PC-3 (cell line): ENCODE measurements at regions not wholly inside any gene's neighbourhood (a gene's known extent, or its start where the extent isn't known, plus 50 kb on each side); places are given as distances from the start of the nearest gene placed in this dataset.

Experiments
- CTCF ChIP-seq: fragments of 300-600 bp; sonication (generic); conservative IDR thresholded peaks from 2 replicates; pipeline ENCODE4 v1.5.1; 2017; ENCODE audit warnings: antibody characterized with exemption, low read depth, mild to moderate bottlenecking, low read length
- EZH2 ChIP-seq: fragments of 300-600 bp; sonication (generic); IDR thresholded peaks from one replicate; pipeline ENCODE4 v1.6.1; 2017; ENCODE audit warnings: antibody characterized with exemption, mild to moderate bottlenecking, low read length; ENCODE audit not compliant: unreplicated experiment
- EZH2phosphoT487 ChIP-seq: fragments of 300-600 bp; sonication (generic); IDR thresholded peaks from 2 replicates; pipeline ENCODE4 v1.6.1; 2018; ENCODE audit warnings: mild to moderate bottlenecking, antibody characterized with exemption, low read length, borderline replicate concordance

GRCh38 chr4:124414276-124415040 is 298.1 kb downstream of the ANKRD50 start:
- TF ChIP-seq CTCF (no peak), EZH2 (no peak), EZH2phosphoT487 (no peak)
